ENCODE measurements at regions not wholly inside any gene's neighbourhood (a gene's known extent, or its start where the extent isn't known, plus 50 kb on each side); places are given as distances from the start of the nearest gene placed in this dataset.

DNA sequence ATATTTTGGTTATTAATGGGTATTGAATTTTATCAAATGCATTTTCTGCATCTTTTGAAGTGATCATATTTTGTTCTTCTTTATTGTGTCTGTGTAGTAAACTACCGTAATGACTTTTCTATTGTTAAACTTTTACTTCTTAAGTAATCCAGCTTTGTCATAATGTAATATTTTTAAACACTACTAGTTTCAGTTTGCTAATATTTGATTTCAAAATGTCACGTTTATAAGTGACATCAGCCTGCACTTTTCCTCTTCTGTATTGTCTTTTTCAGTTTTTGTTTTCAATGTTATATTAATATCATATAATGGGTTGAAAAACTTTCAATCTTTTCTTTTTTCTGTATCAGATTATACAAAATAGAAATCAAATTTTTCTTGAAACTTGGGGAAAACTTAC is 71.6 kb upstream of the ANKRD1 start:
- TF ChIP-seq HDGF (IDR thresholded peaks at IDR 0.05; ENCODE audit: borderline replicate concordance) (no peak), NFRKB (IDR thresholded peaks at IDR 0.05) (no peak), BHLHE40 (IDR thresholded peaks at IDR 0.05; ENCODE audit: borderline replicate concordance) (no peak), L3MBTL2 (conservative IDR thresholded peaks at IDR 0.05) (no peak), ZNF384 (IDR thresholded peaks at IDR 0.05) (no peak), FOXA1 (IDR thresholded peaks at IDR 0.05) (no peak), FOXK2 (IDR thresholded peaks at IDR 0.05) (no peak), SP1 (IDR thresholded peaks at IDR 0.05) (no peak), ARNT (IDR thresholded peaks at IDR 0.05) (no peak), ELF4 (IDR thresholded peaks at IDR 0.05) (no peak), TARDBP (IDR thresholded peaks at IDR 0.05) (no peak)
- TF ChIP-seq, protein P1, sequence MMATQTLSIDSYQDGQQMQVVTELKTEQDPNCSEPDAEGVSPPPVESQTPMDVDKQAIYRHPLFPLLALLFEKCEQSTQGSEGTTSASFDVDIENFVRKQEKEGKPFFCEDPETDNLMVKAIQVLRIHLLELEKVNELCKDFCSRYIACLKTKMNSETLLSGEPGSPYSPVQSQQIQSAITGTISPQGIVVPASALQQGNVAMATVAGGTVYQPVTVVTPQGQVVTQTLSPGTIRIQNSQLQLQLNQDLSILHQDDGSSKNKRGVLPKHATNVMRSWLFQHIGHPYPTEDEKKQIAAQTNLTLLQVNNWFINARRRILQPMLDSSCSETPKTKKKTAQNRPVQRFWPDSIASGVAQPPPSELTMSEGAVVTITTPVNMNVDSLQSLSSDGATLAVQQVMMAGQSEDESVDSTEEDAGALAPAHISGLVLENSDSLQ (IDR thresholded peaks at IDR 0.05), result no peak
